ENCODE measurements at regions not wholly inside any gene's neighbourhood (a gene's known extent, or its start where the extent isn't known, plus 50 kb on each side); places are given as distances from the start of the nearest gene placed in this dataset.
A peak's percentile ranks its signal among the peaks of the same experiment; 100 is the strongest.

- no TSS peak for BruUV-seq (replicated peaks)
- H3K27me3 ChIP-seq (replicated peaks; ENCODE audit: control insufficient read depth, insufficient read depth, low read length) = no peaks in the 10 kb centered on the region
Measured at GRCh38 chr14:36390718-36391117, 70.3 kb upstream of the MBIP start.

GRCh38 chr14:36383767-36384431 is 63.5 kb upstream of the MBIP start:
- Mint-ChIP-seq H3K27me3 (ENCODE audit: insufficient read depth, unreplicated experiment) (no peaks in the 10 kb centered on the region), H3K9me3 (ENCODE audit: unreplicated experiment) (no peaks in the 10 kb centered on the region), H3K4me3 (ENCODE audit: unreplicated experiment) (no peak overlapping the region), H3K4me1 (ENCODE audit: low read depth, unreplicated experiment) (no peaks in the 10 kb centered on the region), H3K36me3 (ENCODE audit: insufficient read depth, unreplicated experiment) (no peaks in the 10 kb centered on the region), H3K27ac (ENCODE audit: unreplicated experiment) (no peak overlapping the region)
- TF ChIP-seq CTCF (IDR thresholded peaks at IDR 0.05; ENCODE audit: insufficient read depth in 1 of 2, low read depth in 1 of 2, low read length in 1 of 2, severe bottlenecking in 1 of 2, unreplicated experiment in 1 of 2) = no peak
- ChIA-PET POLR2A (no interaction called here), CTCF (no interaction called here)
- H3K27me3 ChIP-seq (replicated peaks; ENCODE audit: control insufficient read depth, insufficient read depth, low read length) = no peaks in the 10 kb centered on the region
- no peak for DNase-seq
- H3K4me3 ChIP-seq (ENCODE audit: low read depth, low read length) = no peak overlapping the region
- no peaks in the 10 kb centered on the region for H3K9me3 ChIP-seq
- H3K36me3 ChIP-seq (ENCODE audit: control insufficient read depth, insufficient read depth, low read length) = no peaks in the 10 kb centered on the region
- BruUV-seq (replicated peaks) = no TSS peak
- no peaks in the 10 kb centered on the region for H3K4me1 ChIP-seq
- intact Hi-C loops (cut with micrococcal nuclease; ENCODE audit: unreplicated experiment) = no loop called here

More at GRCh38 chr14:36390718-36391117, 70.3 kb upstream of the MBIP start:
- no peak overlapping the region for H3K27ac Mint-ChIP-seq (ENCODE audit: unreplicated experiment)
- no peaks in the 10 kb centered on the region for H3K36me3 ChIP-seq (ENCODE audit: control insufficient read depth, insufficient read depth, low read length)
- peaks cover 7% of the 10 kb centered on the region for H3K4me1 Mint-ChIP-seq (ENCODE audit: low read depth, unreplicated experiment)
- no peak overlapping the region for H3K4me3 Mint-ChIP-seq (ENCODE audit: unreplicated experiment)
- no peaks in the 10 kb centered on the region for H3K9me3 ChIP-seq
- POLR2A ChIA-PET = interaction anchor here (0.6 kb wide), 1 partner anchor 63 kb away, joined by 11 read pairs; no protein-coding TSS in a partner anchor
- no peak overlapping the region for H3K4me3 ChIP-seq (ENCODE audit: low read depth, low read length)
- no peaks in the 10 kb centered on the region for H3K4me1 ChIP-seq
- DNase-seq = no peak
- no peak for TF ChIP-seq CTCF (IDR thresholded peaks at IDR 0.05; ENCODE audit: insufficient read depth in 1 of 2, low read depth in 1 of 2, low read length in 1 of 2, severe bottlenecking in 1 of 2, unreplicated experiment in 1 of 2)
- no peaks in the 10 kb centered on the region for H3K36me3 Mint-ChIP-seq (ENCODE audit: insufficient read depth, unreplicated experiment)
- CTCF ChIA-PET = interaction anchor here (0.6 kb wide), 2 partner anchors 52 to 163 kb away, joined by 3 to 4 read pairs; no protein-coding TSS in a partner anchor
- H3K9me3 Mint-ChIP-seq (ENCODE audit: unreplicated experiment) = no peaks in the 10 kb centered on the region
- intact Hi-C loops (cut with micrococcal nuclease; ENCODE audit: unreplicated experiment) = no loop called here
- H3K27me3 Mint-ChIP-seq (ENCODE audit: insufficient read depth, unreplicated experiment) = no peaks in the 10 kb centered on the region

- Histone ChIP-seq H3K9me3 (no peaks in the 10 kb centered on the region), H3K27me3 (replicated peaks; ENCODE audit: control insufficient read depth, insufficient read depth, low read length) (no peaks in the 10 kb centered on the region), H3K36me3 (ENCODE audit: control insufficient read depth, insufficient read depth, low read length) (no peaks in the 10 kb centered on the region), H3K4me1 (no peaks in the 10 kb centered on the region), H3K4me3 (ENCODE audit: low read depth, low read length) (no peak overlapping the region)
- ChIA-PET CTCF (interaction anchor here (1.1 to 3.7 kb wide), 4 partner anchors 160 to 304 kb away, joined by 3 to 44 read pairs (median 4); no protein-coding TSS in a partner anchor), POLR2A (no interaction called here)
- DNase-seq = peak; percentile 84 to 86
- intact Hi-C loops (cut with micrococcal nuclease; ENCODE audit: unreplicated experiment) = loop anchor here (1.0 kb wide), 5 partner anchors 133 to 304 kb away; no protein-coding TSS in a partner anchor
- Mint-ChIP-seq H3K27me3 (ENCODE audit: insufficient read depth, unreplicated experiment) (peaks cover 3% of the 10 kb centered on the region), H3K4me1 (ENCODE audit: low read depth, unreplicated experiment) (peaks cover 6% of the 10 kb centered on the region), H3K9me3 (ENCODE audit: unreplicated experiment) (no peaks in the 10 kb centered on the region), H3K4me3 (ENCODE audit: unreplicated experiment) (no peak overlapping the region), H3K27ac (ENCODE audit: unreplicated experiment) (no peak overlapping the region), H3K36me3 (ENCODE audit: insufficient read depth, unreplicated experiment) (no peaks in the 10 kb centered on the region)
- no TSS peak for BruUV-seq (replicated peaks)
- peak; percentile 85 to 90 for TF ChIP-seq CTCF (IDR thresholded peaks at IDR 0.05; ENCODE audit: insufficient read depth in 1 of 2, low read depth in 1 of 2, low read length in 1 of 2, severe bottlenecking in 1 of 2, unreplicated experiment in 1 of 2)
Measured at GRCh38 chr14:36373982-36374673, 53.7 kb upstream of the MBIP start.

Data from Caco-2 (cell line).